Endothelial cell (in vitro differentiated cells): ENCODE measurements at regions not wholly inside any gene's neighbourhood (a gene's known extent, or its start where the extent isn't known, plus 50 kb on each side); places are given as distances from the start of the nearest gene placed in this dataset.

Experiments used
- DNase-seq: peaks from one replicate; pipeline ENCODE4 v3.0.0; 2021; ENCODE audit warnings: low spot score
- H3K27ac Mint-ChIP-seq: one replicate; pipeline ENCODE4 v1.8.0; 2021; ENCODE audit warnings: mixed read lengths, inconsistent platforms; ENCODE audit not compliant: unreplicated experiment
- H3K27me3 Mint-ChIP-seq: one replicate; pipeline ENCODE4 v1.8.0; 2021; ENCODE audit warnings: mild to moderate bottlenecking, moderate library complexity, mixed read lengths, inconsistent platforms; ENCODE audit not compliant: unreplicated experiment
- H3K36me3 Mint-ChIP-seq: one replicate; pipeline ENCODE4 v1.8.0; 2021; ENCODE audit warnings: mild to moderate bottlenecking, low read depth, mixed read lengths, inconsistent platforms; ENCODE audit not compliant: unreplicated experiment
- H3K4me1 Mint-ChIP-seq: one replicate; pipeline ENCODE4 v1.8.0; 2021; ENCODE audit warnings: mild to moderate bottlenecking, mixed read lengths, inconsistent platforms; ENCODE audit not compliant: unreplicated experiment
- H3K4me3 Mint-ChIP-seq: one replicate; pipeline ENCODE4 v1.8.0; 2021; ENCODE audit warnings: mild to moderate bottlenecking, mixed read lengths, inconsistent platforms; ENCODE audit not compliant: unreplicated experiment
- H3K9me3 Mint-ChIP-seq: one replicate; pipeline ENCODE4 v1.8.0; 2021; ENCODE audit warnings: mixed read lengths, inconsistent platforms; ENCODE audit not compliant: unreplicated experiment
- CTCF ChIP-seq: fragments of 200-600 bp; sonication (generic); IDR thresholded peaks from one replicate; pipeline ENCODE4 v1.5.0; 2021; ENCODE audit warnings: antibody characterized with exemption; ENCODE audit not compliant: unreplicated experiment

- Mint-ChIP-seq H3K4me3 (no peak overlapping the region), H3K9me3 (no peaks in the 10 kb centered on the region), H3K36me3 (no peaks in the 10 kb centered on the region), H3K27me3 (no peaks in the 10 kb centered on the region), H3K4me1 (no peaks in the 10 kb centered on the region), H3K27ac (no peak overlapping the region)
- DNase-seq: no peak
- TF ChIP-seq CTCF: no peak
Measured at GRCh38 chr10:33434933-33435332, 100.5 kb upstream of the NRP1 start.

- H3K27ac Mint-ChIP-seq: no peak overlapping the region
- H3K9me3 Mint-ChIP-seq: no peaks in the 10 kb centered on the region
Measured at GRCh38 chr10:33428682-33429081, 94.2 kb upstream of the NRP1 start.

GRCh38 chr10:33423154-33423529, 88.7 kb upstream of the NRP1 start:
- no peak for TF ChIP-seq CTCF
- DNase-seq: no peak
- Mint-ChIP-seq H3K4me3 (no peak overlapping the region), H3K36me3 (no peaks in the 10 kb centered on the region), H3K27me3 (peaks cover 3% of the 10 kb centered on the region), H3K4me1 (peaks cover 38% of the 10 kb centered on the region), H3K27ac (no peak overlapping the region), H3K9me3 (no peaks in the 10 kb centered on the region)

More at GRCh38 chr10:33428682-33429081, 94.2 kb upstream of the NRP1 start:
- H3K36me3 Mint-ChIP-seq: no peaks in the 10 kb centered on the region
- peaks cover 1% of the 10 kb centered on the region for H3K27me3 Mint-ChIP-seq
- DNase-seq: no peak
- H3K4me3 Mint-ChIP-seq: no peak overlapping the region
- no peak for TF ChIP-seq CTCF
- peaks cover 5% of the 10 kb centered on the region for H3K4me1 Mint-ChIP-seq

- no peak for TF ChIP-seq CTCF
- Mint-ChIP-seq H3K27ac (no peak overlapping the region), H3K36me3 (no peaks in the 10 kb centered on the region), H3K27me3 (peaks cover 3% of the 10 kb centered on the region), H3K4me1 (peaks cover 42% of the 10 kb centered on the region), H3K9me3 (no peaks in the 10 kb centered on the region), H3K4me3 (no peak overlapping the region)
- DNase-seq: no peak
Measured at GRCh38 chr10:33422471-33423153, 88.1 kb upstream of the NRP1 start.

GRCh38 chr10:33421789-33422462, 87.5 kb upstream of the NRP1 start:
- DNase-seq: no peak
- no peak for TF ChIP-seq CTCF
- H3K27ac Mint-ChIP-seq: no peak overlapping the region
- H3K4me1 Mint-ChIP-seq: peaks cover 42% of the 10 kb centered on the region
- peaks cover 3% of the 10 kb centered on the region for H3K27me3 Mint-ChIP-seq
- no peaks in the 10 kb centered on the region for H3K36me3 Mint-ChIP-seq
- H3K4me3 Mint-ChIP-seq: no peak overlapping the region
- H3K9me3 Mint-ChIP-seq: no peaks in the 10 kb centered on the region
